Effector memory CD4-positive, alpha-beta T cell (primary cell): ENCODE measurements at regions not wholly inside any gene's neighbourhood (a gene's known extent, or its start where the extent isn't known, plus 50 kb on each side); places are given as distances from the start of the nearest gene placed in this dataset.

ENCODE experiments used
- DNase-seq, 3 donors: peaks; one replicate each; pipeline ENCODE4 v3.0.0-alpha.2; 2020
- H3K27ac ChIP-seq: 2 replicates; pipeline ENCODE4 v1.7.0; 2013; ENCODE audit warnings: mild to moderate bottlenecking, low read length, moderate library complexity; ENCODE audit not compliant: insufficient read depth, poor library complexity, severe bottlenecking
- H3K27me3 ChIP-seq: replicated peaks from 2 replicates; pipeline ENCODE4 v1.7.0; 2013; ENCODE audit warnings: mild to moderate bottlenecking, low read length; ENCODE audit not compliant: insufficient read depth, control insufficient read depth, poor library complexity, severe bottlenecking
- H3K36me3 ChIP-seq: 2 replicates; pipeline ENCODE4 v1.7.0; 2013; ENCODE audit warnings: mild to moderate bottlenecking, low read length, moderate library complexity; ENCODE audit not compliant: control insufficient read depth, insufficient read depth
- H3K4me1 ChIP-seq: 2 replicates; pipeline ENCODE4 v1.7.0; 2013; ENCODE audit warnings: low read length, mild to moderate bottlenecking; ENCODE audit not compliant: control insufficient read depth, insufficient read depth, poor library complexity, severe bottlenecking
- H3K4me3 ChIP-seq: 2 replicates; pipeline ENCODE4 v1.7.0; 2013; ENCODE audit warnings: low read length, low read depth, mild to moderate bottlenecking; ENCODE audit not compliant: insufficient read depth, poor library complexity, severe bottlenecking
- H3K9me3 ChIP-seq: 2 replicates; pipeline ENCODE4 v1.7.0; 2013; ENCODE audit warnings: mild to moderate bottlenecking, low read length, moderate library complexity; ENCODE audit not compliant: control insufficient read depth

GRCh38 chr7:25765110-25765655 lies 386.8 kb upstream of the NFE2L3 start:
- Histone ChIP-seq H3K36me3 (no peaks in the 10 kb centered on the region), H3K4me1 (no peaks in the 10 kb centered on the region), H3K4me3 (no peak overlapping the region), H3K9me3 (no peaks in the 10 kb centered on the region), H3K27ac (no peak overlapping the region), H3K27me3 (no peaks in the 10 kb centered on the region)
- DNase-seq: no peak

- Histone ChIP-seq H3K27me3 (no peaks in the 10 kb centered on the region), H3K36me3 (no peaks in the 10 kb centered on the region), H3K9me3 (no peaks in the 10 kb centered on the region)
Measured at GRCh38 chr7:25770235-25770634, 381.8 kb upstream of the NFE2L3 start.

DNA sequence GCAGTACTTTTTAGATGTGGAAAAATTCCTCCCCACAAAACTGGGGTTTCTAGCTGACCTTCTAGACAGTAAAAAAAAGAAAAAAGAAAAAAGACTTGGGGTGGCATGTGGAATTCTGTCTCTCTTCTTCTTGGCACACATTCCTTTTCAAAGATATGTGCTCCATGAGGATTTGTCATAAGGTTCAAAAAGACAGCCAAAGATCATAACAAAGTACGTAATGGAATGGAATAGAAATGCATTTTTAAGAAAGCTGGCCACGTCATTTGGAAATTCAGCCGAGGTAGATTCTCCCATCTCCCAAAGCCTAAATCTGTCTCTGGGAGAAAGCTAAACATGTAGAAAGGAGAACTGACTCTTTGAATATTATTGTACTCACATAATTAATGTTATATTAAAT lies 381.3 kb upstream of the NFE2L3 start:
- no peak for DNase-seq

More at GRCh38 chr7:25770235-25770634, 381.8 kb upstream of the NFE2L3 start:
- Histone ChIP-seq H3K4me1 (no peaks in the 10 kb centered on the region), H3K4me3 (no peak overlapping the region), H3K27ac (no peak overlapping the region)
- DNase-seq: no peak

GRCh38 chr7:25771491-25771890 lies 380.5 kb upstream of the NFE2L3 start:
- Histone ChIP-seq H3K4me3 (no peak overlapping the region), H3K27me3 (no peaks in the 10 kb centered on the region), H3K9me3 (no peaks in the 10 kb centered on the region), H3K36me3 (no peaks in the 10 kb centered on the region), H3K27ac (no peak overlapping the region), H3K4me1 (no peaks in the 10 kb centered on the region)
- no peak for DNase-seq

More for the DNA sequence above, 381.3 kb upstream of the NFE2L3 start:
- Histone ChIP-seq H3K36me3 (no peaks in the 10 kb centered on the region), H3K27me3 (no peaks in the 10 kb centered on the region), H3K27ac (no peak overlapping the region), H3K4me1 (no peaks in the 10 kb centered on the region), H3K4me3 (no peak overlapping the region), H3K9me3 (no peaks in the 10 kb centered on the region)

DNA sequence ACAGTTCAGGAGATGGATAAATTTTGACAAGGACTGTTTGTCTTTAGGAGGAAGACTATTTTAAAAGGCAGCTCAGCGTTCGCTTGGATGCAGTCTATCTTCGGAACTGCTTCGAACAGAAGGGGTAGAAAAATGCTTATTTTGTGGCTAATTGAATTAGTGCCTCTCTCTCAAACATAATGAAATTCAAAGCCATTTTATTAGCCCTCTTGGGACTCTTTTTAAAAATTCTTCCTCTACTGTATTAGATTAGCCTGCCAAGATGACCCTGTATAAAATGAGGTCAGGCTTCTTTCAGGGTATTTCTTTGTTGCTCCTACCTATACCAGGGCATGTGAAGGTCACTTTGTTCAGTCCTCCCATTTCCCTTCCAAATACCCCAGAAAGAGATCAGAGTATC lies 379.2 kb upstream of the NFE2L3 start:
- Histone ChIP-seq H3K36me3 (no peaks in the 10 kb centered on the region), H3K27me3 (no peaks in the 10 kb centered on the region), H3K4me1 (no peaks in the 10 kb centered on the region), H3K27ac (no peak overlapping the region), H3K9me3 (no peaks in the 10 kb centered on the region), H3K4me3 (no peak overlapping the region)
- DNase-seq: no peak

GRCh38 chr7:25774675-25775074 lies 377.3 kb upstream of the NFE2L3 start:
- no peaks in the 10 kb centered on the region for H3K9me3 ChIP-seq
- H3K36me3 ChIP-seq: no peaks in the 10 kb centered on the region
- DNase-seq: no peak
- H3K27ac ChIP-seq: no peak overlapping the region
- no peaks in the 10 kb centered on the region for H3K4me1 ChIP-seq
- no peak overlapping the region for H3K4me3 ChIP-seq
- no peaks in the 10 kb centered on the region for H3K27me3 ChIP-seq

- no peak for DNase-seq
Measured at GRCh38 chr7:25775570-25775969, 376.4 kb upstream of the NFE2L3 start.

GRCh38 chr7:25775999-25776743 lies 375.8 kb upstream of the NFE2L3 start:
- no peaks in the 10 kb centered on the region for H3K4me1 ChIP-seq
- H3K4me3 ChIP-seq: no peak overlapping the region
- H3K9me3 ChIP-seq: no peaks in the 10 kb centered on the region
- no peak overlapping the region for H3K27ac ChIP-seq
- DNase-seq: no peak
- H3K27me3 ChIP-seq: no peaks in the 10 kb centered on the region
- H3K36me3 ChIP-seq: no peaks in the 10 kb centered on the region

More at GRCh38 chr7:25775570-25775969, 376.4 kb upstream of the NFE2L3 start:
- Histone ChIP-seq H3K9me3 (no peaks in the 10 kb centered on the region), H3K36me3 (no peaks in the 10 kb centered on the region), H3K4me3 (no peak overlapping the region), H3K27ac (no peak overlapping the region), H3K27me3 (no peaks in the 10 kb centered on the region), H3K4me1 (no peaks in the 10 kb centered on the region)

DNA sequence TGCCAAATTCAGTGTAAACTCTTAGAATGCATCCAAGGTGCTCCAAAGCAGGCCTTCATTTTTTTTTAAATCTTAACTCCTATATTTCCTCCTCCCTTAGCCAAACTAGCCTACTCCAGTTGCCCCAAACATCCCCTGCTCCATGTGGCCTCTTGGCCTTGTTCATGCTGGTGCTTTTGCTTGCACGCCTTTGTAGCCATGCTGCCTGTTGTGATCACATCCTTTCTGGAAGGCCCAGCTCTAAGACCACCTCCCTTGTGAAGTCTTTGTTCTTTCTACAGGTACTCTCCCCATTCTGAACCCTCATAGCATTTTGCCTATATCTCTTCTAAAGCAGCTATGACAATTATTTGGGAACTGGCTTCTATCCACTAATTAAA lies 375.3 kb upstream of the NFE2L3 start:
- Histone ChIP-seq H3K4me3 (no peak overlapping the region), H3K27ac (no peak overlapping the region), H3K4me1 (no peaks in the 10 kb centered on the region), H3K27me3 (no peaks in the 10 kb centered on the region), H3K36me3 (no peaks in the 10 kb centered on the region), H3K9me3 (no peaks in the 10 kb centered on the region)
- DNase-seq: no peak

DNA sequence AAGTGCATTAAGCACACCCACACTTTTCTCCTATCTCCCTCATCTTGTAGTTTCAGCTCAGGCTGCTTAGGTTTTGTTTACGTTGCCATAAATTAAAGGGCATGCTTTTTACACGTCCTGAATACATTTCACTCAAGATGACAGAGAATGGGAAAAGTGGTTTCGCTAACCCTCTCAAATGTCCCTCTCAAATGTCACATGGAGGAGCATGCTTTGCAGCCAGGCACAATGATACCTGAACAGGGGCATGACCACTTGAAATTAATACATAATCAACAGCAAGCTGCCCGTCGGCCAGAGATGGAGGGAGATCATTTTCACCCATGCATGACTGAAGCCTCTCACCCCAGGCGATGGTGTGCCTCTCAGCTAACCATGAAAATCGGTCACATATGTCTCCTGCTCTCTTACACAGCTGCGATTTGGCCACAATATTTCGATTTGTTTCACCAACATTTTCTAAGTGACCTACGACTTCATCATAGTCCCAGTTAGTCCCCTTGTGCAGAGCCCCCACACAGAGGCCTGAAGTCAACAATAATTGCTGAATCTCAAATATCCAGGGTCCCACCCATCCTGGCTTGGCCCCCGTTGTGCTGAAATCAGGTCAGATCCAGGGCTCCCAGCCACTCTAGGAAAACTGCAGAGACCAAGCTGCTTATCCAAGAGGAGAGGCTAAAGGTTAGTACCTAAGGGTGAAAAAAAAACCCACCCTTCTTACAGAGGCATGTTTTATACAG lies 373.9 kb upstream of the NFE2L3 start:
- H3K4me3 ChIP-seq: no peak overlapping the region
- H3K27me3 ChIP-seq: no peaks in the 10 kb centered on the region

More for the DNA sequence above, 373.9 kb upstream of the NFE2L3 start:
- Histone ChIP-seq H3K9me3 (no peaks in the 10 kb centered on the region), H3K4me1 (no peaks in the 10 kb centered on the region), H3K36me3 (no peaks in the 10 kb centered on the region), H3K27ac (no peak overlapping the region)
- DNase-seq: no peak
